ENCODE measurements at regions not wholly inside any gene's neighbourhood (a gene's known extent, or its start where the extent isn't known, plus 50 kb on each side); places are given as distances from the start of the nearest gene placed in this dataset.

- no peak overlapping the region for H3K4me3 ChIP-seq (ENCODE audit: control insufficient read depth, low read depth, low read length)
- no peak for TF ChIP-seq CTCF (IDR thresholded peaks at IDR 0.05; ENCODE audit: control insufficient read depth, insufficient read depth, low read depth, low read length, missing control alignments)
- DNase-seq (ENCODE audit: low read depth), result no peak
Measured at GRCh38 chr2:180219491-180219890, 212.4 kb upstream of the CWC22 start.

DNA sequence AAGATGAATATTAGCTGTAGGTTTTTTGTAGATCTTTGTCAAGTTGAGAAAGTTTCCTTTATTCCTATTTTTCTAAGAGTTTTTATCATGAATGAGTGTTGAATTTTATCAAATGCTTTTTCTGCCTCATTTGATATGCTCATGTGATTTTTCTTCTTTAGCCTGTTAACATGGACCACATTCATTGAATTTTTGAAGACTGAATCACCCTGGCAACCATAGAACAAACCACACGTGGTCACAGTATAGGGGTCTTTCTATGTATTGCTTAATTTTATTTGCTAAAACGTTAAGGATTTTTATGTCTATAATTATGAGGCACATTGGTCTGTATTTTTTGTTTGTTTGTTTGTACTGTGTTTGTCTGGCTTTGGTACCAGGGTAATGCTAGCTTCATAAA, 201.7 kb upstream of the CWC22 start:
- no peak for DNase-seq (ENCODE audit: low read depth)
- H3K4me3 ChIP-seq (ENCODE audit: control insufficient read depth, low read depth, low read length), result no peak overlapping the region
- no peak for TF ChIP-seq CTCF (IDR thresholded peaks at IDR 0.05; ENCODE audit: control insufficient read depth, insufficient read depth, low read depth, low read length, missing control alignments)

GRCh38 chr2:180205621-180206235, 198.6 kb upstream of the CWC22 start:
- DNase-seq (ENCODE audit: low read depth), result no peak

DNA sequence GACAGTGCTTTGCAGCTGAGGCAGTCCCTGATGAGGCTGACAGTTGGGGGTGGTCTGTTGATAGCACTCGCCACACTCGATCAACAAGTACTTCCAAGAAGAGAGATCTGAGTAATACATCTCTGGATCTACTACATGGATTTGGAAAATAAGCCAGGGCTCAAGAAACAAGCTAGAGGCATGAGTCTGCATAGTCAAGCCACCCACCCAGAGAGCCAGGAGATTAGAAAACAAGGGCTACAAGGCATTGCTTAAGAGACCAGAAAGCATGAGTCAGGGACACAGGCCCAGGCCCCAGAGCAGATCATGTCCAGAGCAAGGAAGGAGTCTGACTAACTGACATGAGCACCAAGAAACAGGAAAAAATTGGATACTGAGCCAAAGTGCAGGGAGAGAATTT, 196.9 kb upstream of the CWC22 start:
- TF ChIP-seq CTCF (IDR thresholded peaks at IDR 0.05; ENCODE audit: control insufficient read depth, insufficient read depth, low read depth, low read length, missing control alignments), result no peak
- peak; percentile 63 for DNase-seq (ENCODE audit: low read depth)
- no peak overlapping the region for H3K4me3 ChIP-seq (ENCODE audit: control insufficient read depth, low read depth, low read length)

More at GRCh38 chr2:180205621-180206235, 198.6 kb upstream of the CWC22 start:
- H3K4me3 ChIP-seq (ENCODE audit: control insufficient read depth, low read depth, low read length), result no peak overlapping the region
- TF ChIP-seq CTCF (IDR thresholded peaks at IDR 0.05; ENCODE audit: control insufficient read depth, insufficient read depth, low read depth, low read length, missing control alignments), result no peak

DNA sequence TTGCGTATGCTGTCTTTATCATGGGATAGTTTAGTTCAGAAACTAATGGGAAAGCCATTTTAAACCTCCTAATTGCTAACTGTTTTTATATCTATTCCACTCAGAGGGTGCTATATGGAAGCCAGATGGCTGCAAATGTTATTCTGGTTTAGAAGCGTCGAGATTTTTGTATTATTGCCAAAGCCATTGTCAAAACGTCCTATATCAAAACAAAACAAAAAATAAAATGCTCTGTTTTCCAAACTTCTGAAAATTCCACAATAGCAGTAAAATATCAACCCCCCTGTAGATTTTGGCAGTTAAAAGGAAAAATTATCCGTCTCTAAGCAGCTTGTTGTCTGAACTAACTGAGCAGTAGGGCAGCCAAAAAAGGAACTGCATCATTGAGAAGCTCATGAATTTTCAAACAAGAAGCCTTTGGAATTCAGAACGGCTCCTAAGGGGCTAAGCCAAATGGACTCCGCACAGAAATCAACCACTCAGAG, 195.4 kb upstream of the CWC22 start:
- no peak for DNase-seq (ENCODE audit: low read depth)
- H3K4me3 ChIP-seq (ENCODE audit: control insufficient read depth, low read depth, low read length), result no peak overlapping the region

DNA sequence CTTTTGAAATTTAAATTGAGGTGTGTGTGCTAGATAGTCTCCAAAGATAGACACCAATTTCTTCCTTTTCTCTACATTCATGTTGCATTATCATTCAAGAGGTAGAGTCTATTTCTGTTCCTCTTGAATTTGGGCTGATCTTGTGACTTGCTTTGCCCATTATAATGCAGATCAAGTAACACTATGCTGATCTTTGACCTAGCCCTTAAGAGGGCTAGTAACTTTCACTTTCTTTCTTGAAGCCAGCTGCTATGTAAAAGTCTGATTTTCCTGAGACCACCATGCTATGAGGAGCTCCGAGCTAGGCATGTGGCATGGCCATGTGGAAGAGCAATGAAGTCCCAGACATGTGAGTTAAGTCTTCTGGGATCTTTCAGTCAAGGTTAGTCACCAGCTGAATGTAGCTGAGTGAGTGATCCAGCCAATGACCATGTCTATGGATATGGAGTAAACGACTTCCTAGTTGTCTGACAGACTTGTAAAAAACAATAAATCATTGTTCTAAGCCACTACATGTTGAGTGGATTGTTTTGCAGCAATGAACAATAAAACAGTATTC, 189.4 kb upstream of the CWC22 start:
- DNase-seq (ENCODE audit: low read depth), result no peak
- H3K4me3 ChIP-seq (ENCODE audit: control insufficient read depth, low read depth, low read length), result no peak overlapping the region
- TF ChIP-seq CTCF (IDR thresholded peaks at IDR 0.05; ENCODE audit: control insufficient read depth, insufficient read depth, low read depth, low read length, missing control alignments), result no peak

More for the DNA sequence above, 195.4 kb upstream of the CWC22 start:
- TF ChIP-seq CTCF (IDR thresholded peaks at IDR 0.05; ENCODE audit: control insufficient read depth, insufficient read depth, low read depth, low read length, missing control alignments), result no peak
